SW480 (cell line): ENCODE measurements at regions not wholly inside any gene's neighbourhood (a gene's known extent, or its start where the extent isn't known, plus 50 kb on each side); places are given as distances from the start of the nearest gene placed in this dataset.
"Not testable (repeated sequence)": the region's sequence is repeated elsewhere in the genome, so short reads cannot be mapped to it uniquely, and the experiment has no call there.

Source experiments
- DNase-seq: peaks from one replicate; pipeline ENCODE4 v3.0.0-alpha.2; 2016; ENCODE audit warnings: low spot score

DNA sequence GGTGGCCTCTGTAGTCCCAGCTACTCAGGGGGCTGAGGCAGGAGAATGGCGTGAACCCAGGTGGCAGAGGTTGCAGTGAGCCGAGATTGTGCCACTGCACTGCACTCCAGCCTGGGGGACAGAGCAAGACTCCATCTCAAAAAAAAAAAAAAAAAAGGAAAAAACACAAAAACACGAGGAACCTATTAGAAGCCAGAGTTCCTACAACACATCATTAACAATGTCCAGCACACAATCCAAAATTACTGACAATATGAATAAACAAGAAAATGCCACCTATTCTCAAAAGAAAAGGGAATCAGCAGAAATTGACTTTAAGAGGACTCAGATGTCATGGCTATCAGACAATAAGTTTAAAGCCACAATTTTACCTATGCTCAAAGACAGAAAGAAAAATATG lies 57.3 kb upstream of the HS3ST3A1 start:
- DNase-seq, result not testable (repeated sequence)

DNA sequence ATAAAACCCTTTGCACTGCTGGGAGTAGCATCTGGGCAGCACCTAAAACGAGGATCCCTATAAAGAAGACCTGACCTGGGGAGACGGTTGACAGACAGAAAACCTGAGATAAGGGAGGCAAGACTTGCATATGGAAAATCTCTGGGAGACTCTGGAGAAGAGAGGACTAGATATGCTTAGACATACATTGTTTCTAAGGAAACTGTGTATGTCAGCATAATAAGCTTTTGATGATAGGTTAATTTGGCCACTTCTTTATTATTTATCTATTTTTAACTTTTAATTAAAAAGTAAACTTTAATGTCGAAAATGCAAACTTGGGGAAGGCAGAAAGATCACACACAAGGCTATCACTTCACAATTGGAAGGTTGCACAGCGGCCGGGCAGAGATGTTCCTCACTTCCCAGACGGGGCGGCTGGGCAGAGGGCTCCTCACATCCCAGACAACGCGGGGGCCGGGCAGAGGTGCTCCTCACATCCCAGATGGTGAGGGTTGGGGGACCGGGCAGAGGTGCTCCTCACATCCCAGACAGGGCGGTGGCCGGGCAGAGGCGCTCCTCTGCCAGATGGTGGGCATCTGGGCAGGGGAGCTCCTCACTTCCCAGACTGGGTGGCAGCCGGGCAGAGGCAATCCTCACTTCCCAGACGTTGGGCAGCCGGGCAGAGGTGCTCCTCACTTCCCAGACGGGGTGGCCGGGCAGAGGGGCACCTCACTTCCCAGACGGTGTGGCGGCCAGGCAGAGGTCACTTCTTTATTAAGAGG lies 64.3 kb upstream of the HS3ST3A1 start:
- no peak for DNase-seq

DNA sequence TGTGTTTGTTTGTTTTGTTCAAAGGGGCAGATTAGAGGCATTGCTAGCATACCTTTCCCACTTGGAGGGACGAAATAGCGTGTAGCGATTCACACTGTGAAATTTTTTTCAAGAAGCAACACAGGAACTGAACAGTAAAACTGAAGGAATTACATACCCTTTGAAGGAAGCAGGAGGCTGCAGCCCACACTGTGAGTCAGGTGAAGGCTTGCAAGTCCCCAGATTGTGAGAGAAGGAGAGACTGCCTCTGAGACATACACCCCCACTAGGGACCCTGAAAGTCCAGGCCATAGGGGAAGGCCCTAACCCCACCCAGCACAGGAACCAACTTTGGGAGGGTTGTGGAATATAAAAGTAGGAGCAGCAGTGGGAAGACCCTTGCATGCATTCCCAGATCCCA lies 69.6 kb upstream of the HS3ST3A1 start:
- no peak for DNase-seq

GRCh38 chr17:13671771-13672170 lies 70.0 kb upstream of the HS3ST3A1 start:
- peak; percentile 9 for DNase-seq

DNA sequence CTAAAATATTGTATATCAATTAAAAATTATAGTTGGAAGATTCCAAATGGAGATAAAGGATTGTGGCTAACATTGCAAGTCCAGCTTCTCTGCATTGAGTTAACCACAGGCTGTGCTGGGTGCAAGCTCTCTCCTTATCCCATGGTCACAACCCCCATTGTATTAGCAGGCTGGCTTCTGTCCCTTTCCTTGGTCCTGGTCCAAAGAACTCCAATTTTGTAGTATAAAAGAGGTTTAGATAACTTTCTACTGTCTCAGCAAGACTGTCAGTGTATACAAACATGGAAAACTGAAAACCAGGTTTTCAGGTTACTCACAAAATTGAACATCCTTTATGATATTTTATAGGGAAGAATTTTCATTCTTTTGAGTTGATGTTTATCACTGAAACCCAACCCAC lies 76.6 kb upstream of the HS3ST3A1 start:
- DNase-seq, result no peak

DNA sequence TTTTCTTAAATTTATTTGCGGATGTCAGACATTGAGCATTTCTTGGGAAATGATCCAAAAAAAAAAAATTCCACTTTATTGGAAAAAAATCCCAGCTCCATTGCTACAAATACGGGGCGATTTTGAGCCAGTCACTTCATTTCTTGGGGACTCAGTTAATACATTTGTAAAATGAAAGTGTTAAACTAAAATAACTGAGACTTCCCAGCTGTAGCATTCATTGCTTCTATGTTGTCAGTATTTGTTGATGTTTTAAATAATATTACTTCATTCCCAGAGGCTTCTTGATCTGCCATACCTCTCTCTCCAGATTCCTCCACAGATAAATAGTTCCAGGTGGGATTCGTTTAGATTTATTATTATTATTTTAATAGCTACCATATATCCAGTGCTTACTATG lies 77.1 kb upstream of the HS3ST3A1 start:
- DNase-seq, result no peak

DNA sequence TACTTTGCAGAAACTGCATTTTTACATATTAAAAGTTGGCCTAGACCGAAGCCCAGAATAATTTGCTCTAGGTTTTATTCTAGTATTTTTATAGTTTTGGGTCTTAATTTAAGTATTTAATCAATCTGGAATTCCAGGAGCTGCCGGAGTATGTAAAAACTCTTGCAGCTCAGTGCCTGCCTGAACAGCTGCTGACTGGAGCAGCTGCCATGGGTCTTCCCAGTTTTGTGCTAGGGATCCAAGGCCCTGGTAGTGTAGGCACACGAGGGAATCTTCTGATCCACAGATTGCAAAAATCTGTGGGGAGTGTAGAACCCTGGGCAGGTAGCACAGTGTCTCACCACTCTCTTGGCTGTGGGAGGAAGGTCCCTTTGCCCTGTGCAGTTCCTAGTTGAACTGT lies 87.0 kb upstream of the HS3ST3A1 start:
- no peak for DNase-seq

DNA sequence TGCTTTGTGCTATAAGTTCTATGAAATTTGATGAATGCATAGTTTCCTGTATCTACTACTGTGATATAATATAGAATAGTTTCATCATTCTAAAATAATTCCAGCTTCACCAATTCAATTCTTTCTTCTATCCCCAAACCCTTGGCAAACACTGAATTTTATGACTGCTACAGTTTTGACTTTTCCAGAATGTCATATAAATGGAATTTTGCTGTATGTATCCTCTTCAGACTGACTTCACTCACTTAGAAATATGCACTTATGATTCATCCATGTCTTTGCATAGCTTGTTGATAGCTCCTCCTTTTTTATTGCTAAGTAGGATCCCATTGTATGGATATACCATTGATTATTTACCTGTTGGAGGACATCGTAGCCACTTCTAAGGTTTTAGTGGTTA lies 89.1 kb upstream of the HS3ST3A1 start:
- DNase-seq, result no peak

DNA sequence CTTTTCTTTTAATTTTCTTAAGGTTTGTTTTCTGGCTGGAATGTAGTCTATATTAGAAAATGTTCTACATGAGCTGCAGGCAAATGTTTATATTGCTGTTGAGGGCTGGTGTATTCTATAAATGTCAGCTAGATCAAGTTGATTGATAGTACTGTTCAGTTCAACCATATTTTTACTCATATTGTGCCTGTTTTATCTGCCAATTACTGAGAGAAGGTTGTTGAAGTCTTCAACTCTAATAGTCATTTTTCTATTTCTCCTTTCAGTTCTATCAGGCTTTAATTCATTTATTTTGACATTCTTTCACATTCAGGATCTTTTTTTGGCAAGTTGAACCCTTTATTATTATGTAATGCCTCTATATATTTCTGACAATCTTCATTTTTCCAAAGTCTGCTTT lies 93.2 kb upstream of the HS3ST3A1 start:
- DNase-seq, result no peak

GRCh38 chr17:13698832-13699231 lies 97.1 kb upstream of the HS3ST3A1 start:
- DNase-seq, result no peak

DNA sequence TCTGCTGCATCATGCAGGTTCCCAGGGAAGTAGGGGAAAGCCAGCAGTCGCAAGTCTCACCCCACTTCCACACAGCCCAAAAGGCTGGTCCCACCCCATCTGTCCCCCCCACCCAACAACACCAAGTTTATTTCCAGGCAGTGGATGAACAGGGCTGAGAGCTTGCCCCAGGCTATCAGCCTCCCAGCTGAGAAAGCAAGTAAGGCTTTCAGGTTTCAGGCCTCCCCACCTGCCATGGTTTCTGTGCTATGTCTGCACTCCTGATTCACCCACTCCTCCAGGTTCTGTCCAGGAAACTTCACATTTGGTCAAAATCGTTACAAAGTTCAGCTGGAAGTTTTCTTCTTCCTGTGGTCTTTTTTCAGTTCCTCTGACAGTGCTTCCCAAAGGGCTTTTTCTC lies 97.5 kb upstream of the HS3ST3A1 start:
- DNase-seq, result no peak

DNA sequence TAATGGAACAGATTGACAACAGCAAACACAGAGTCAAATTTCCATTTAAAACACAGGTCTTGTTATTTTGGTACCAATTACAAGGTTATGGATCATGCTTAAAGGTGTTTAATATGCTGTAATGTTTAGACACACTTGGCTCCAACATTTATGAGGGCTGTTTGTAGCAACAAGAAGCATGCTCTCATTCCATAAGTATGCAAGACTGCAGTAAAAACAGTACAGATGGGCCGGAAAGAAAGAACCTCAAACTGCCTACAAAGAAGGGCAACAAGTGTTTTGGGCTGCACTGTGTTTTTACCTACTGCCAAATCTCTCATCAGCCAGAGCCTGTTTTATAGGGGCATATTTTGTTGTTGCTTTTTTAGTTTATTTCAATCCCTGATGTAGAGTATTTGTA lies 100.5 kb upstream of the HS3ST3A1 start:
- DNase-seq, result no peak

GRCh38 chr17:13704333-13704732 lies 102.6 kb upstream of the HS3ST3A1 start:
- peak; percentile 6 for DNase-seq

DNA sequence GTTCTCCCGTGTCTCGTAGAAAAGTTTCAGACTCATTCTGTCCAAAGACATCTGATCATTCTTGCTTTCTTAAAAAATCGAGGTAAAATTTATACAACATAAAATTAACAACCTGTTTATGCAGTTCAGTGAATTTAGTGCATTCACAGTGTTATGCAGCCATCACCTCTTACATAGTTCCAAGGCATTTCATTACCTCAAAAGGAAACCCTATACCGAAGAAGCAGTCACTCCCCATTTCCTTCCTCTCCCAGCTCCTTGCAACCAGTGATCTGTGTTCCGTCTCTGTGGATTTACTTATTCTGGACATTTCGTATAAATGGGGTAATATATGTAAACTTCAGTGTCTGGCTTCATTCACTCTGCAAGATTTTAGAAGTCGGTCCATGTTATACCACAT lies 103.5 kb upstream of the HS3ST3A1 start:
- DNase-seq, result no peak

DNA sequence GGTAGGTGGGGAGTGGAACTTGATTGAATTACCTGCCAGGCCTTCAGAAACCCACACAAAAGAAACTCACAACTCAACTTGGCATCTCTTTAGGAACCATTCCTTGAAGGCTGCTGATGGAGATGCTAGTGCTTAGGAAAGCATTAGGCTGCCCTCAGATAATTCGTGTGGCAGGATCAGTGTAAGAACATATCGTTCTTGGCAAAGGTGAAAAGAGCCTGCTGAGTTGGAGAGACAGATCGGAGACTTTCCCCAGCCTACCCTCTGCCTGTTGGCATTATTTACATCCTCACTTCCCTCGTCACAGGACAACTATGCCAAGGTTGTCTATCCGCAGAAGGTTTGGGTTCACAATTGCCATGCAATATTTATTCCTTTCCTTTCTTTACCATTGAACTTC lies 120.0 kb upstream of the HS3ST3A1 start:
- no peak for DNase-seq

DNA sequence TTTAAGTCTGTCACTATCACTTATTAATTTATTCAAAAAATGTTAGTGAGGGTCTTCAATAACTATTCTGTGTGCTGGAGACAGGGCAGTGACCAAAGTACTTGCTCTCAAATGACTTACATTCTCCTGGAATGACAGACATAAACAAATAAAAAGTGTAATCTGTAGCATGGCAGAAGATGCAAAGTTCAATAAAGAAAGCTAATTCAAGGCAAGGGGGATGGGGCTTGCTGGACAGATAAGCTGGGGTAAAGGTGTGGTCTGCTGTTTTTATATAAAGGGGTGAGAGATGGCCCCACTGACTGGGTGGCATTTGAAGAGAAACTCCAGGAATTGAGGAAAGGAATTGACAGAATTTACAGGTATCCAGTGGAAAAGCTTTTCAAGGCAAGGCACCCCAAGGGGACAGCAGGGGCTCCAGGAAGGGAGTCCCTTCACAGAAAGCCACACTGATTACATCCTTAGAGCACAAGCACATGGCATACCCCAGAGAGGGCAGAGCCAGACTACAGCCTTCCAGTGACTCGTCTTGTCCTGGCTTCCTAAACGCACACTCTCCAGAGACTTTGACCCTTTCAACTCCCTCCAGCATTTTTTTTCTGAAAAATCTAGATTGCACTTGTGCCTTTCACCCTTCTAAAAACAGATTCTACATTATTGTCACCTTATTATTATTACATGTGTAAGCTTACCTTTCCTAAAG lies 123.7 kb upstream of the HS3ST3A1 start:
- peak; percentile 22 for DNase-seq

- no peak for DNase-seq
Measured at GRCh38 chr17:13727441-13728171, 125.9 kb upstream of the HS3ST3A1 start.

DNA sequence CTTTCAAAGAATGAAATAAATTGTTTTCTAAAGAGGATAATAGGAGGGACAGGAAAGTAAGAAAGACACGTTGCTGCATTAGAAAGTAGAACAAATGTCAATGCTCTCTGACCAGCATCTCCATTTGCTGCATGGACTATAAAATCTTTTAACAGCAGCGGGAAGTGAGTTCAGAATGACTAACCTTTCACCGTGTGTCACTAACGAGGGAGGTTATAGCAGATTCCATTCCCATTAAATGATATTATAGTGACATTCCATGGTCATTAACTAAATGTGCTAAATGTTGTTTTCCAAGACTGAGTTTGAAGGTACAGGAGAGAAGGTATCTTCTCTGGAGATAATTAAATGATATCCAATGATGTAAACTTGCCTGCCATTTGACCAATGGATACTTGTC lies 127.1 kb upstream of the HS3ST3A1 start:
- no peak for DNase-seq

DNA sequence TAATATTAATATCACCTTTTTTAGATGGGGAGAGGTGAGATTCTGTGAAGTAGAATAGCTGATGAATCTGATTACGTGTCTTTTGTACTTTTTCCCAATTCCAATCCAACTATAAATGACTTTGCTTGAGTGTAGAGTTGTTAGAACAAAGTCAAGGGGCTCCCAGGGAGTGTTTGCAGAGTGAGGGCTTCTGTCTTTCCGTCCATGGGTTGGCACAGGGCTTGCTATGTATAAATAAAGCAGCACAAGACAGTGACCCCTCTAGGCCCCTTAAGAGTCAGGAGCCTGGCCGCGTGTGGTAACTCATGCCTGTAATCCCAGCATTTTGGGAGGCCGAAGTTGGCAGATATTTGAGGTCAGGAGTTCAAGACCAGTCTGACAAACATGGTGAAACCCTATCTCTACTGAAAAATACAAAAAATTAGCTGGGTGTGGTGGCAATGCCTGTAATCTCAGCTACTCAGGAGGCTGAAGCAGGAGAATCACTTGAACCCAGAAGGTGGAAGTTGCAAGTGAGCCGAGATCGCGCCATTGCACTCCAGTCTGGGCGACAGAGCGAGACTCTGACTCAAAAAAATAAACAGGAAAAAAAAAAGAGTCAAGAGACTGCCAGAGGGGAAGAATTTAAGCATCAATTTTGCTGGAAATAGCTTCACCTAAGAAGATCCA lies 127.9 kb upstream of the HS3ST3A1 start:
- no peak for DNase-seq

DNA sequence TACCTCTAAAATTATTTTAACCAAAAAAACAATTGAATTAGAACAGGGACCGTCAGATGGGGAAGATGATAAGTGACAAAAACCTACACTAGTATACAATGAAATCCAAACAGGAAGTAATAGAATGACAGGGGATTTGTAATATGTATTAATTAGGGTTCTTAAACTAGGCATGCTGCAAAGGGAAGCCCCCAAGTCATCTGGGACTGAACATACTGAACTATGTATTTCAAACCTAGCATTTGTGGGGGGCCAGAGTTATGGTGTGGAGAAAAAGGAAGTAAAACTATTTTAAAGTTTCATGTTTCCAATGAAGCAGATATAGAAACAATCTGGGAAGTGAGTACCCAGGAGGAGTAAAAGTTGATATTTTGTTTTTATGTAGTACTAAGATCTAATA lies 133.2 kb upstream of the HS3ST3A1 start:
- no peak for DNase-seq

- DNase-seq, result no peak
Measured at GRCh38 chr17:13735444-13735843, 133.7 kb upstream of the HS3ST3A1 start.

- no peak for DNase-seq
Measured at GRCh38 chr17:13735861-13736260, 134.1 kb upstream of the HS3ST3A1 start.

DNA sequence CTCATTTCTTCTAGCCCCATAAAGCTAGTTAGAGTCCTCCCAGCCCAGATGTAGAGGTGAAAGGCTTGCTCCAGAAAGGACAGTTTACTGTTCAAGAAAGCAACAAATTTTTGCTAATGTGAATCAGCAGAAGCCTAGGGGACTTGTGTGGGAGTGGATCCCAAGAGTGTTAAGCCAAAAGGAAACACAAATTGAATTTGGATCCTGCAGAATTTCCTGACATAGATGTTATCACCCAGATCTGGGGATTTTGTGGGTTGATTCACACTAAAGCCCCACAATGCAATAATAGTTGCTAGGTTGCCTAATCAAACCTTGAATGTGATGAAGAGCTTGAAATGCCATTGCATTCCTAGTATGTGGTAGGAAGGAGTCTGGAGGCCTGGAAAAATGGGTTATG lies 135.2 kb upstream of the HS3ST3A1 start:
- DNase-seq, result no peak
